ENCODE measurements at regions not wholly inside any gene's neighbourhood (a gene's known extent, or its start where the extent isn't known, plus 50 kb on each side); places are given as distances from the start of the nearest gene placed in this dataset.

DNA sequence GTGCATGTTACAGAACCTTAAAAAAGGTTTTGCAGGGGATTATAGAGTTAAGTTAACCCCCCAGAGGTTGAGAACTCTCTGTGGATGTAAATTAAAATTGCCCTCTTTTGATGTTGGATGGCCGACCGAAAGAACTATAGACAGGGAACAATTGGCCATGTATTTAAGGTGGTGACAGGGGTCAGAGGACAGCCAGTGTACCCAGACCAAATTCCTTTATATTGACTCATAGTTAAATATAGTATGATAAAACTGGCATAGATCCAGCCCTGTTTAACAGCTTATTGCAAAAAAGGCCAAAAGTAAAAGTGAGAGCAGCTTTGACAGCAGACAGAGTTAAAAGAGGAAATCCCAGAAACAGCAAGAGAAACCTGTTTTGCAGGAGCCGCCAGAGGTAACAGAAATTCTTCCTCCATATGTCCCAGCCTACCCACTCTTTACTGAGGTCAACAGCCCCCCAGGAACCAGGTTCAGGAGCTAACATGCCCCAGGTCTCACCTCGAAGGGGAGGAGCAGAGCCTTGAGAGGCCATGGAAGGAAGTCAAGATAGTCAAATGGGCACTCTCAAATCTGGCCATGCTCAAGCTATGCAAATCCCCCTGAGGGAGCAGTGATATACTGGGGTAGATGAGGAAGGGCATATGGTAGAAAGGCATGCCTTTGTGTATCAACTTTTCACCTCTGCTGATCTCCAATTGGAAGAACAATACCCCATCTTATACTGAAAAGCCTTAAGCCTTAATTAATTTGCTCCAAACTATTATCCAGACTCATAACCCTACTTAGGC lies 156.4 kb upstream of the COX7C start:
- TF ChIP-seq, protein P1, sequence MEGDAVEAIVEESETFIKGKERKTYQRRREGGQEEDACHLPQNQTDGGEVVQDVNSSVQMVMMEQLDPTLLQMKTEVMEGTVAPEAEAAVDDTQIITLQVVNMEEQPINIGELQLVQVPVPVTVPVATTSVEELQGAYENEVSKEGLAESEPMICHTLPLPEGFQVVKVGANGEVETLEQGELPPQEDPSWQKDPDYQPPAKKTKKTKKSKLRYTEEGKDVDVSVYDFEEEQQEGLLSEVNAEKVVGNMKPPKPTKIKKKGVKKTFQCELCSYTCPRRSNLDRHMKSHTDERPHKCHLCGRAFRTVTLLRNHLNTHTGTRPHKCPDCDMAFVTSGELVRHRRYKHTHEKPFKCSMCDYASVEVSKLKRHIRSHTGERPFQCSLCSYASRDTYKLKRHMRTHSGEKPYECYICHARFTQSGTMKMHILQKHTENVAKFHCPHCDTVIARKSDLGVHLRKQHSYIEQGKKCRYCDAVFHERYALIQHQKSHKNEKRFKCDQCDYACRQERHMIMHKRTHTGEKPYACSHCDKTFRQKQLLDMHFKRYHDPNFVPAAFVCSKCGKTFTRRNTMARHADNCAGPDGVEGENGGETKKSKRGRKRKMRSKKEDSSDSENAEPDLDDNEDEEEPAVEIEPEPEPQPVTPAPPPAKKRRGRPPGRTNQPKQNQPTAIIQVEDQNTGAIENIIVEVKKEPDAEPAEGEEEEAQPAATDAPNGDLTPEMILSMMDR (IDR thresholded peaks at IDR 0.05; ENCODE audit: poor library complexity): no peak
- TF ChIP-seq EZH2phosphoT487 (IDR thresholded peaks at IDR 0.05; ENCODE audit: low read depth, severe bottlenecking, unreplicated experiment): no peak
- TF ChIP-seq EZH2 (IDR thresholded peaks at IDR 0.05; ENCODE audit: borderline replicate concordance): no peak
